Activated CD8-positive, alpha-beta memory T cell treated with anti-CD3 and anti-CD28 coated beads, Interleukin-2, amount 50 U/mL, for 1 hour (primary cell): ENCODE measurements at regions not wholly inside any gene's neighbourhood (a gene's known extent, or its start where the extent isn't known, plus 50 kb on each side); places are given as distances from the start of the nearest gene placed in this dataset.
A peak's percentile ranks its signal among the peaks of the same experiment; 100 is the strongest.
"Not testable (repeated sequence)": the region's sequence is repeated elsewhere in the genome, so short reads cannot be mapped to it uniquely, and the experiment has no call there.

Experiments
- DNase-seq: peaks from one replicate; pipeline ENCODE4 v3.0.0-alpha.2; 2020; ENCODE audit errors: extremely low read depth

DNA sequence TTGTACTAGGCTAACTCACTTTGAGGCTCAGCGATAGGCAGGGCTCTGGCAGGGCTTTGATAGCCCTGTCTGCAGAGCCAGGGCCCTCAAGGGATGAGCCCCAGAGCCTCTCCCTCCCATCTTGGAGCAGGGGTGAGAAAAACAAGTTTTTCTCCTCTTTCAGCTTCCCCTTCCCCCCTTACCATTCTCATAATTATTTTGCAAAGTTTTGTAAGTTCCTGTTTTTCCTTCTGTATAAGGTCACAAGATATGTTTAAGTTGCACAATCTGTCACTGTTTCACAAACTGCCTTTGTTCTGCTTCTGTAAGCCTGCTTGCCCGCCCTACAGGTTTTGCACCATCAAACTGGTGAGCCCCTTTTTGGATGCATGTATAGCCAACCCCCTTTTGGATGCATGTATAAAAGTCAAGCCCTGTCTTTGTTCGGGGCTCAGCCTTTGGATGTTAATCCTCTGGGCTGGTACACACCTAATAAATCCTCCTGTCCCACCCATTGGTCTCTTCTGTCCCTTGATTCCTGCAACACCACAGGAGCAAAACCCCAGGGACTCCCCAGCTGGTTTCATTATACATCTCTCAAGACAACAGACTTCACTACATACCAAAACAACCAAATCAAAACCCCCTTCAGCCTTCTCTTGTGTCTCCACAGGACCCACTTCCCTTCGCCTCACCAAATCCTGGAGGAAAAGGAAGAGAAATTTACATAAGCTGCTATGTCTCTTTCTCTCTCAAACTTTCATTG lies 52.5 kb upstream of the RESF1 start:
- DNase-seq = no peak

DNA sequence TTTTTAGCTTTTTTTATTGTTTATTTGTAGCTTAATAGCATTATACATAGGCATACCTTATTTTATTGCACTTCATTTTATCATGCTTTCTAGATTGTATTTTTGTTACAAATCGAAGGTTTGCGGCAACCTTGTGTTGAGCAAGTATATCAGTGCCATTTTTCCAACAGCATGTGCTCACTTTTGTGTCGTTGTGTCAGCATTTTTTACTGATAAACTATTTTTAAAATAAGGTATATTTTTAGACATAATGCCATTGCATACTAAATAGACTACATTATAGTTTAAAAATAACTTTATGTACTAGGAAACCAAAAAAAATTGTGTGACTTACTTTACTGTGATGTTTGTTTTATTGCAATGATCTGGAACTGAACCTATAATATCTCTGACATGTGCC lies 56.2 kb upstream of the RESF1 start:
- DNase-seq = no peak

DNA sequence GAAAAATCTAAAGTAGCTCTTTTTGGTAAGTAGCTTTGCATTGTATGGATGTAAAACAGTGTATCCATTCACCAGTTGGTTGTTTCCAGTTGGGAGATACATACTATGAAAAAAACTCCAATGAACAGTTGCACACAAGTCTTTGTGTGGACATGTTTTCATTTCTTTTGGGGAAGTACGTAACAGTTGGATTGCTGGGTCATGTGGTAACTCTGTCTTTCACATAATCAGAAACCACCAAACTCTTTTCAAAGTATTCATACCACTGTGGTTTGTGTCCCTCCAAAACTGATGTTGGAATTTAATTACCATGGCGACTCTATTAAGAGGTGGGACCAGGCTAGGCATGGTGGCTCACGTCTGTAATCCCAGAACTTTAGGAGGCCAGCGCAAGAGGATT lies 58.9 kb upstream of the RESF1 start:
- no peak for DNase-seq

DNA sequence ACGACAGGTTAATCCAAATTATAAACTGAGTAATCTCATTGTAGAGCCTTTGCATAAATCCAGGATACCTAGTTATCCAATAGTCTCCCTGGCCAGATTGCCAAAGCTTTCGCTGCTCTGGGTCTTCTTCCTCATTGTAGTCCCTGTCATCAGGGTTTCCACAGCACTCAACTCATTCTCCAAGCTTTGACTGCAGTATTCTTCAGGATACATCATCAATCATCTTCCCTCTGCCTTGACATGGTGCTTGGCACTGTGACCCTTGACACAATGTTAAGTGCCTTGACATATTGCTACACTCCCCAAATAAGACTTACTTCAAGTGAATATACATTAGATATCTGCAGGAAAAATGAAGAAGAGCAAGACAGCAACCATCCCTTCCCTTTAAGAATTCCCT lies 60.1 kb upstream of the RESF1 start:
- DNase-seq = no peak

DNA sequence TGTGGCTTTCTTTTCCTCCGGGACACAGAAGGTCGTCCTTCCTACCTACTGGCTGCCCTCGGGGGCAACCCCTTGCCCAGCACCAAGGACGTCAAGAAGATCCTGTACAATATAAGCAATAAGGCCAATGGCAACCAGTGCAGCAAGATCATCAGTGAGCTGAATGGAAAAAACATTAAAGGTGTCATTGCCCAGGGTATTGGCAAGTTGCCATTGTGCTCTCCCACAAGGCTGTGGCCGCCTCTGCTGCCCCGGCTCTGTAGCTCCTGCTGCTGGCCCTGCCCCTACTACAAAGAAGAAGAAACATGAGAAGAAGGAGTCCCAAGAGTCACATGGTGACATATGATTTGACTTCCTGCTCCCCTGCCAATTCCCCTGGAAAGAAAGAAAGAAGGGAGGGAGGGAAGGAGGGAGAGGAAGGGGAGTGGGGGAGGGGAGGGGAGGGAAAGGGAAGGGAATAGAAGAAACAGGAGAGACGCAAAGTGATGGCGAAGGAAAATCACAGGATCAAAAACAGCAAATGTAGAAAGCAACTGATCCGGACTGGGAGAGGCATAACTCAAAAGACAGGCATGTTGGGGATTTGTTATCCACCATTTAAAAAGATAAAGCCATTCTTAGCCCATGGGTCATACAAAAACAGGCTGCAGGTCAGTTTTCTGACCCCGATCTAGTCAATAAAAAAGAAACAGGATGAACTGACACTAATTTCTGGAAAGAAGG lies 61.3 kb upstream of the RESF1 start:
- DNase-seq = no peak

DNA sequence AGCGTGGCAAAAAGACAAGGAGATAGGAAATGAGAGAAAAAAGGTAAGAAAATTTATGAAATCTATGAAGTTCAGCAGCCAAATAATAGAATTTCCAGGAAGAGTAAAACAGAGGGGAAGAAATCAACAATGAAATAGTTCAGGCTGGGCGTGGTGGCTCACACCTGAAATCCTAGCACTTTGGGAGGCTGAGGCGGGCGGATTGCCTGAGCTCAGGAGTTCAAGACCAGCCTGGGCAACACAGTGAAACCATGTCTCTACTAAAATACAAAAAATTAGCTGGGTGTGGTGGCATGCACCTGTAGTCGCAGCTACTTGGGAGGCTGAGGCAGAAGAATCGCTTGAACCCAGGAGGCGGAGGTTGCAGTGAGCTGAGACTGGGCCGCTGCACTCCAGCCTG lies 62.1 kb upstream of the RESF1 start:
- not testable (repeated sequence) for DNase-seq

DNA sequence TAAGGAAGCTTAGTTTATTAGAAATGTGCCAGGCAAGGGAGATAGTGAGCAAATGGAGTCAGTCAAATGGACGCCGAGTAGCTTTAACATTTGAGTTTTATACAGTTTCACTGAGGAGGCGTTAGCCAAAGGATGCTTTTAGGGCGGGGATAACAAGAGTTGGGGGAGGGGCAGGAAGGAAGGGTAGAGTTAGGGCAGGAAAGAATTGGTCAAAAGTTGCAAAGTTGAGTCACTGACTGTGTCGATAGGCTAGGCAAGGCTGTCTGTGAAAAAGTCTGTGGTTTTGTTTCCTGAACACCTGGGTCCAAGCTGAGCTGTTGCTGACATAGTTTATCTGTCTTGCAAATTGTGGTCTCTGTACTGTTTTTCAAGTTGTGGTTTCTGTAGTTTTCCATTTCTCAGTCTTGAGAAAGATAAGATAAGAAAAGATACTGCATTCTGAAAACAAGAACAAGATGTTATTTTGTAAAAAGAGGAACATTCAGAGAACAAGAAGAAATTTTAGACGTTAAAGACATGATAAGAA lies 62.6 kb upstream of the RESF1 start:
- peak; percentile 90 for DNase-seq

DNA sequence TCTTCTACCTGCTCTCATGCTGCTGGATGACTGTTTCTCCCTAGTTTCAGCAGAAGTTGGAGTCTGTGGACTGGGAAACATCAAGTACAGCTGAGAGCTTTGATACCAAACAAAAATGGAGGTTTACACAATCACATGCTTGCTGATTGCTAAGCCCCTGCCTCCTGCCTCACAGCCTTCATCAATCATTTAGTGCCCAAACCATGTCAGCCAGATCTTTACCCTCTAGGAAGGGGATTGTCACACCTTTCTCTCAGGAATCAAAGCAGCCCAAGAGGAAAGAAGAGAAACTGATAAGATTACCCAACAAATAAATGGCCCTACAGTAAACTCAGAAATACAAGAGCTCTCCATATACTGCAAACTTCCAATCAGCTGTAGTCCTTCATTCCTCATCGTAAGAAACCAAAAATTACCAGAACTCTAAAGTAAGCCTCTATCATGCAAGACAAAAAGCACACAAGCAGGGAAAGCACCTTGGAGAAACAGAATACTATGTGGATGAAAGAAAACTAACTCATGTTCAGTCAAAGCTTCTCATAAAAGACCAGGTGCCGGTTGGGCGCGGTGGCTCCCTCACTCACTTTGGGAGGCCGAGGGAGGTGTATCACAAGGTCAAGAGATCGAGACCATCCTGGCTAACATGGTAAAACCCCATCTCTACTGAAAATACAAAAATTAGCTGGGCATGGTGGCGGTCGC lies 63.6 kb upstream of the RESF1 start:
- no peak for DNase-seq

DNA sequence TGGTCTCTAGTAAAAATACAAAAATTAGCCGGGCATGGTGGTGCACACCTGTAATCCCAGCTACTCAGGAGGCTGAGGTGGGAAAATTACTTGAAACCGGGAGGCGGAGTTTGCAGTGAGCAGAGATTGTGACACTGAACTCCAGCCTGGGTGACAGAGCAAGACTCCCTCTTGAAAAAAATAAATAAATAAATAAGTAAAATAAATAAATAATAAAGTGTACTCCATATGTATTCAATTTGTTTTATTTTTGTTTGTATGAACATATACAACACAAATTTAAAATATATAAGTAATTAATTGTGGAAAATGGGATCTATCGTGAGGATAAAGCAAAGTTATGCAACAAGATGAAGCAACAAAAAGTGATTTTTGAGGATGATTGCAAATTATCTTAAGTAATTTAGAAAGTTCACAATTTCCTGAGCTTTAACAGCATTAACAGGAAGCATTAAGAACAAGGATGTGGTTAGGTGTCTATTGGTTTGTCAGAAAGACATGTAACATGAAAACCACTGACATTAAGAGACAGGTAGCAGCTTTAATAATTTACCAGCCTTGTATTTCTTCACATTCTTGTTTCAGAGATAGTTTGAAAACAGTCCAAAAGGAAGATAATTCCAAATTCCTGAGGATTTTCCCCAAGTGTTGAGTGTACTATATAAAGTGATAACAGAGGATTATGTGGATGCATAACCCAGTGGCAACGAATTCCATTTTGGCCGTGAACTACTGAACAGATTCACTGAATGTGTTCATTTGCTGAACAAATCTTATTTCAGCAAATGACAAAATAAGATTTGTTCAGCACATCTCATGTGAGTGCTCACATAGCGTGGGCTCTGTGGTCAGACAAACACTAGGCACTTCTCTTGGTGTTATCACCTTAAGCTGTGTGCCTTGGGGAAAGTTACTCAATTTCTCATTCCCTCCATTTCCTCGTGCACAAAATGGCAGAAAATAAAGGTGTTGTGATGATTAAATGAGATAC lies 68.6 kb upstream of the RESF1 start:
- DNase-seq = no peak

DNA sequence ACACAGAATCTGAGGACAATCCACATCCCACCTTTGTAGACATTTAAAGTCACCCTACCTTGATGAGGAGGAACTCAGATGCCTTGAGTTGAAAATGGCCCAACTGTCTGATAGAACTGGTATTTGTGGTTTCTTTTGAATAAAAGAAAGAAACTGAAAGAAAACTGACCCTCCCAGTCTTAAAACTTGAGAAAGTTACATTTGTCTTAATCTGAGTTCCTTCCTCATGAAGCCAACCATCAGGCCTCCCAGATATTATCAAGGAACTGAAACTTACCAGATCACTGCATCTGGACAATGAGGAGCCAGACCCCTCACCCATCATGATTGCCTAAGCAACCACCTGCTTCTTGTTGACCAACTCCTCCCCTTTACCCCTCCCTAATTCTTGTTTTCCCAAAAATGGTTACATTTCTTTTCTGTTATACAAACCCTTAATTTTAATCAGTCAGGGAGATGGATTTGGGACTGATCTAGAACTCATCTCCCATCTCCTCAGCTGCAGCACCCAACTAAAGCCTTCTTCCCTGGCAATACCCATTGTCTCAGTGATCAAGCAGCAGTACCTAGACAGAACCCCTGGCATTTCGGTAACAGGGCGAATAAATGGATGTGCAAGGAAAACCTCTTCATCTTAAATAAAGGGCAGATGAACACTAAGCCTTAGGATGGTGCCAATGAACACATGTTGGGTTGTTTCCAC lies 72.0 kb upstream of the RESF1 start:
- no peak for DNase-seq

DNA sequence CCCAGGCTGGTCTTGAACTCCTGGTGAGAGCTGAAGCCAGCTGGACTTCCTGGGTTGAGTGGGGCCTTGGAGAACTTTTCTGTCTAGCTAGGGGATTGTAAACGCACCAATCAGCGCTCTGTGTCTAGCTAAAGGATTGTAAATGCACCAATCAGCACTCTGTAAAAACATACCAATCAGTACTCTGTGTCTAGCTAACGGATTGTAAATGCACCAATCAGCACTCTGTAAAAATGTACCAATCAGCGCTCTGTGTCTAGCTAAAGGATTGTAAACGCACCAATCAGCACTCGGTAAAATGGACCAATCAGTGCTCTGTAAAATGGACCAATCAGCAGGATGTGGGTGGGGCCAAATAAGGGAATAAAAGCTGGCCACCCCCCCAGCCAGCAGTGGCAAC lies 76.5 kb upstream of the RESF1 start:
- DNase-seq = not testable (repeated sequence)

DNA sequence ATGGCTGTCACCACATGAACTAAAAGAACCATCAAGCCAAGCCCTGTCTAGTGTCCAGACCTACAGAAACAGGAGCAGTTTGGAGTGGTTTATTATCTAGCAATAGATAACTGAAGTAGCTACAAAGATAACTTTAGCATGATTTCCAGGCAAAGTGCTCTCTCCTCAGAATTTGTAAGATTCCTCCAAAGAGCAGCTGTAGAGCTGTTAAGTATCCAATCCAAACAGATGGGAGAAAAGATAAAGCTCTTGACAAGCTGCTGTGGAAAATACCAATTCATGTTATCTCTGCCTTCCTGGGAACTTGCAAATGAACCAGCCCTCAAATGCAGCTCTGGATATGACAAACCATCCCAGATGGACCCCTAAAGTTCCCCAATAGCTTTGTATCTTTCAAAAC lies 78.9 kb upstream of the RESF1 start:
- no peak for DNase-seq

DNA sequence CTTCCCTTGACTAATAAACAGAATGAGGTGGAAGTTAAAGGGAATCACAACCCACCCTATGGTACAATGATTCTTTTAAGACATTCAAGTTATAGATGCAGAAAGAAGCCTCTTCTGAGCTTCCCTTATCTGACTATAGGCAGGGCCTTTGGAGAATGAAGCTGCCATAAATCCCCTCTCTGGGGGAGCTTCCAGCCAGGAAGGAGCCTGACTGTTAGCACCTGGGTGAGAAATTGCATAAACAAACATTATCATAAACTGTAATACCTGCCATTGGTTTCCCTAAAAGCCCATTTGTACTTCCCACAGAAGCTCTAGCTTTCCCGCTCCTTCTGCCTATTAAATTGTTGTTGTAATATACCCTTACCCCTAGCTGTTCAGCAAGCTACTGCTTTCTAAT lies 81.3 kb upstream of the RESF1 start:
- DNase-seq = no peak

DNA sequence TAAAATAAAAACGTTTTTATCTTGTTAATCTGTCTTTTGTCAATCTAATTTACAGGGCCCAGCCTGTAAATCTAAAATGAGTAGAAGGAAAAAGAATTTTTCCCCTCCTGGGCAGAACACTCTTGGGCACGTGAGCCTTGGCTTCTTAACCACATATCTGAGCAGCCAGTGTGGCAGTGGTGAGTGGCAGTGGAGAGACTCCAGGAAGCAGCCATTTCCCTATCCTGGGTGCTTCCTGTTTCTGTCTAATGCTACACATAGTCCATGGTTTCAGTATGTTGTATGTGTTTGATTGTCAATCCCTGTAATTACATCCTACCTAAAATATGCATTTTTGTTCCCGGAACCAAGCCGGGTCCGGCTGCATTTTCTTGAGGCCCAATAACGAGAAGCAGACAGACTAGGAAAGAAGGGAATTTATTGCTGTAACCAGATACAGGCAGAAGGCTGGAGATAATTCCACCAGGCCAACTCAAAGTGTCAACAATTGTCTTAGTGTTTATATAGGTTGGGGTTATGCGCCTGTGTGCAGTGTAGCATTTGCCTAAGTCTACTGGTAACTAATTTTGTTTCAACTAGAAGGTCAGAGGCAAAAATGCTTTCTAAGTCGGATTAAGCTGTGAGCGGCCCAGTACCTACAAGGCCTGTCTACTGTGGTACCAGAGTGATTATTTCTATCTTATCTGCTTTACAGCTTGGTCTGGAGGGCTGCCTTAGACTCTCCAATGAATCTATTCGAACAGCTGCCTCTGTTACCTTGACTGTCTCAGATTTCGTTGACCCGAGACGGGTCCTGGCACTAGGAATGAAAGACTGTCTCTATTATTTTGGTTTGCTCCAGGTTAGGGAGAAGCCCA lies 82.4 kb upstream of the RESF1 start:
- no peak for DNase-seq

DNA sequence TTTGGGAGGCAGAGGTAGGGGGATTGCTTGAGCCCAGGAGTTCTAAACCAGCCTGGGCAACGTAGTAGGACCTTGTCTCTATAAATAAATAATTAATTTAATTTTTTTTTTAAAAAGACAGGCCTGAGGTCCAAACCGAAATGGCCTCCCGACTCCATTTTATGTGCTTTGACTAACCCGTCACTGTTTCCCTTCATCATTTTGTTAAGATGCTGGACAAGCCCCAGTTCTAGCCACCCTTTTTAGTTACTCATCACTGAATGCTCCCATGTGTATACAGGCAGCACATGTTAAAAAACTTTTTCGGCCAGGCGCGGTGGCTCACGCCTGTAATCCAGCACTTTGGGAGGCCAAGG lies 83.6 kb upstream of the RESF1 start:
- no peak for DNase-seq

DNA sequence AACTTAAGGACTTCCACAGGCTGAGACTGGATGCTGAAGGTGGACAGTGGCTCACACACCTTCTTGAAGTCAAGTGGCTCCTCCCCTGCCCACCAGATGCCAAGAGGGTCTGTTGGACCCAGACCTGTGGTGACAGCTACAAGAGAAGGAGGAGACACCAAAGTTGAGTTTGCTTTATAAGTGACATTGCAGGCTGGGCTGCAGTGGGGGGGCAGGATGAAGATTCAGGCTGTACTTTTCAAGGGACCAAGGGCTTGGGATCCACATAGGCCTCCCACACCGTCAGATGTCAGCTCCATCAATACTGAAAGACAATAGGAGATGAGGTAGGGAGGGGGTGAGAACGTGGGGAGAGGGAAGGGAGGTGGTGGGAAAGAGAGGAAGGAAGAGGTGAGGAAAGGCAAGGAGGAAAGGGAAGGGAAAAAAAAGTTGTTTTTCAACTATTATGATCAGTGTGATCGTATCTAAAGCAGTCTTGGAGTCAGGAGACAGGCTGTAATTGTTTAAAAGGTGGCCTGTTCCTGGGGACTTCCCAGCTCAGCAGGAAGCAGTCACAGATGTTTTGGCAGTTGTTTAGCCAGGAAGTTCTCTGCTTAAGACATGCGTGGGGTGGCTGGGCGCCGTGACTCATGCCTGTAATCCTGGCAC lies 84.1 kb upstream of the RESF1 start:
- peak; percentile 45 for DNase-seq

DNA sequence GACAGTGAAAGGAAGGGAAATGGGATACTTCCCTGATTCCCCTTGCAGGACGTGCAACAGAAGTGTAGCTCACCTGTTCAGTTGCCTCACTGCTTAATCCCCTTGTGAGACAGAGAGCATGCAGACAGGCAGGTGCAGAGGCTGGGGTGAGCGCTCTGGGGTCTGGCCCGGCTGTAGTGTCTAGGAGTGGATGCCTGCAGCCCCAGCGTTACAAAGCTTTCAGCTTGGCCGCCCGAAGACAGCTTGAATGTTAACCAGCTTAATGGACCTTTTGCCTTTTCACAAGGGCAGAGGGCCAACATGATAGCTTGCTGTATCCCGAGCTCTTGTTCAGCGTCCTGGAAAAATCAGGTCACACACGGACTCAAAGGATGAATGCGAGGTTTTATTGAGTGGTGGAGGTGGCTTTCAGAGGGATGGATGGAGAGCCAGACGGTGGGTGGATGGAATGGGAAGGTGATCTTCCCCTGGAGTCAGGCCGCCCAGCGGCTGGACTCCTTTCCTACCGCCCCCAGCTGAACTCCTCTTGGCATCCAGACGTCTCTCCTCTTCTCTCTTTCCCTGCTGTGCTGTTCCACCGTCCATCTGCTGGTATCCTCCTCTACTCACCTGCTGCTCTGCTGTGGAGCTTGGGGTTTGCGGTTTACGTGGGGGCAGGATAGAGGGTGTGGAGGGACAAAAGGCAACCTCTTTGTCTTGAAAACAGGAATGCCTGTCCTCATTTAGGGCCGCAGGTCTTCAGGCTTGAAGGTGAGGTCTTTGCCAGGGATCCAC lies 86.2 kb upstream of the RESF1 start:
- no peak for DNase-seq

DNA sequence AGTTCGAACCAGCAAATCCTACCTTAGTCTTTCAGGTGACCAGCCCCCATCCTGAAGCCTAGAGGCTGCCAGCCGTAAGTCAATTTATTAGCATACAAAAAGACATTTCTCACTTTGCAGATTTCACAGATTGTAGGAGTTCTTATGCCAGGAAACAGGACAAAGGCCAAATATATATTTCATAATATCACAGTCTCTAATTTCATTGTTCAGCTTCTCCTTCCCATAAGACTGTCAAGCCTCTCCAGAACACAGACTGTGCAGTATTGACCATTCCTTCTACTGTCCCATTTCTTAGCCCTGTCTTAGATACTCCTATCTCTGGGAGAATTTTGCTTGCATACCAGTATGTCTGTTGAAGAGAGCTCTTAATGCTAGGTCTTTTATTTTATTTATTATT lies 89.2 kb upstream of the RESF1 start:
- no peak for DNase-seq

DNA sequence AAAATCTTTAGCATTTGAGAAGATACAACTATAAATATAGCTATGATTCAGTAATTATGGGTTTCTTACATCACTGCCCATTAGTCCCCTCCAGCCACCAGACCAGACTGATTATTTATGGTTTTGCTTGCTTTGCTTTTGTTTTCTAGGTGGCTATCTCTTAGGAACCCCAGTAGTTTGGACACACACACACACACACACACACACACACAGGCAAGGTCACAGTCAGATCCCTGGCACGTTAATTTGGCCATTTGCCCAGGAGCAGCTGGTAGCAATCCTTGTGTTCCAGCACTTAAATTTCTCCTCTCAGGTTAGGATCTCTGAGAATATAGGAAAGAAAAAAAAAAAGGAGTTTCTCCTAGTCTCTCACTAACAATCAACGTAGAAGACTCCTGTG lies 90.2 kb upstream of the RESF1 start:
- DNase-seq = no peak
